DMS53 (cell line): ENCODE measurements at regions not wholly inside any gene's neighbourhood (a gene's known extent, or its start where the extent isn't known, plus 50 kb on each side); places are given as distances from the start of the nearest gene placed in this dataset.
"Not testable (repeated sequence)": the region's sequence is repeated elsewhere in the genome, so short reads cannot be mapped to it uniquely, and the experiment has no call there.

Source experiments
- DNase-seq: peaks from one replicate; lab custom pipeline; 2025; lab: John Stamatoyannopoulos, UW

DNA sequence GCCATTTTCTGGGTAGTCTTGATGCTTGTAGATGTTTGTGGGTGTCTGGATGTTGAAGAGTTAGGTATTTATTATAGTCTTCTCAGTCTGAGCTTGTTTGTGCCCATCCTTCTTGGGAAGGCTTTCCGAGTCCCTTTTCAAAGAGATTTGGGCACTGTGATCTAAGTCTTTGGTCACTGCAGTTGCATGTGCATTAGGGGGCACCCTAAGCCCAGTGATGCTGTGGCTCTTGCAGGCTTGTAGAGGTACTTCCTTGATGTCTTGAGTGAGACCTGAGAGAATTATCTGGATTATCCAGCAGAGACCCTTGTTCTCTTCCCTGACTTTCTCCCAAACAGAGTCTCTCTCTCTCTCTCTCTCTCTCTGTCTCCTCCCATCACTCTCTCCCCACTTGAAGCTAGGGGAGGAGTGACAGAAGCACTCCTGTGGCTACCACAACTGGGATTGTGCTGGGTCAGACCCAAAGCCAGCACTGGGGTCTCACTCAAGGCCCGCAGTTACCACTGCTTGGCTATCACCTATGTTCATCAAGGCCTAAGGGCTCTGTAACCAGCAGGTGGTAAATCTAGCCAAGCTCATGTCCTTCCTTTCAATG lies 68.5 kb downstream of the TMCO5A start:
- DNase-seq: peak; percentile 78

DNA sequence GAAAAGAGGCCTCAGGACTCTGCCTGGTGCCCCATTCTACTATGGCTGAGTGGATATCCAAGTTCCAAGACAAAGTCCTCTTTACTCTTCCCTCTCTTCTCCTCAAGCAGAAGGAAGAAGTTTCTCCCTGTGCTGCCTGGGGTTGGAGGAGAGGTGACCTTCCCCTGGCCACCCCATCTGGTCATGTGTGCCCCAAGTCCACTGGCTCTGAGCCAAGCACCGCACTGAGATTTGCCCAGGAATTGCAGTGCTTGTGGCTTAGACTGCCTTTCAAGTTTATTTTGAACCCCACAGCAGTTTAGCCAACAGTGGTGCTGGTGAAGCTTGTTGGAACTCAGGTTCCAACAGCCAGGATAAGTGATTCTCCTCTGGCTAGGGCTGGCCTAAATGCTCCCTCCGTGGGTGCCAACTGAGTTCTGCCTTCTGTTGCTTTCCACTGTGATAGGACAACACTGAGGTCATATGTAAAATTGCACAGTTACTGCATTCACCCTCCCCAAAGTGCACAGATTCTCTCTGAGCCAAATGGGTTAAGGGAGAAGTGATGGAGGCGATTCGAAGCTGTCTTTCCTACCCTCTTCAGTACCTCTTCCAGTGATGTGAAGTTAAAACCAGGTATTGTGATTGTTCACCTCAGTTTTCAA lies 69.9 kb downstream of the TMCO5A start:
- DNase-seq: no peak

GRCh38 chr15:38005953-38006808 lies 71.7 kb downstream of the TMCO5A start:
- DNase-seq: peak; percentile 7

GRCh38 chr15:38010395-38010794 lies 76.0 kb downstream of the TMCO5A start:
- DNase-seq: no peak

GRCh38 chr15:38012894-38013293 lies 78.5 kb downstream of the TMCO5A start:
- peak; percentile 2 for DNase-seq

DNA sequence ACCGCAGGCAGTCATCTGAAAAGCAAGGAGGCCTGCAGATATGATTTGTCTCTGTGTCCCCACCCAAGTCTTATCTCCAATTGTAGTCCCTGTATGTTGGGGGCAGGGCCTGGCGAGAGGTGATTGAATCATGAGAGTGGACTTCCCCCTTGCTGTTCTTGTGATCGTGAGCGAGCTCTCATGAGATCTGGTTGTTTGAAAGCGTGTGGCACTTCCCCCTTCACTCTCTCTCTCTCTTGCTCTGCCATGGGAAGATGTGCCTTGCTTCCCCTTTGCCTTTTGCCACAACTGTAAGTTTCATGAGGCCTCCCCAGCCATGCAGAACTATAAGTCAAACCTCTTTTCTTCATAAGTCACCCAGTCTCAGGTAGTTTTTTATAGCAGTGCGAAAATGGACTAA lies 83.3 kb downstream of the TMCO5A start:
- DNase-seq: no peak

DNA sequence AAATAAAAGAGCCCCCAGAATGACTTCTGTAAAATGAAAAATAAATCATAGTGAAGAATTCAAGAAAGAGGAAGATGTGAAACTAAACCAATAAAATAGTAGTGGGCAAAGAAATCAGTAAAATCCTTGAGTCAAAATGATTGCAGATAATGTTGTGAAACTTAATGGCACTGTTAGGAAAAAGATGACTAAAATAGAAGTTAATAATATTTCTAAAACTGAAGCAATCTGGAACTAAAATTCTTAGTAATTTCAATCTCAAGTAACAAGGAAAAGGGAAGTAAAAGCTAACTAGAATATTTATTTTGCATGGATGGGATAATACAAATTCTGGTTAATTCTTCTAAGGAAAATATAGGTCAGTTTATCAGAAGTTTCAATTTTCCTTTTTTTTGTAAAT lies 84.6 kb downstream of the TMCO5A start:
- DNase-seq: no peak

DNA sequence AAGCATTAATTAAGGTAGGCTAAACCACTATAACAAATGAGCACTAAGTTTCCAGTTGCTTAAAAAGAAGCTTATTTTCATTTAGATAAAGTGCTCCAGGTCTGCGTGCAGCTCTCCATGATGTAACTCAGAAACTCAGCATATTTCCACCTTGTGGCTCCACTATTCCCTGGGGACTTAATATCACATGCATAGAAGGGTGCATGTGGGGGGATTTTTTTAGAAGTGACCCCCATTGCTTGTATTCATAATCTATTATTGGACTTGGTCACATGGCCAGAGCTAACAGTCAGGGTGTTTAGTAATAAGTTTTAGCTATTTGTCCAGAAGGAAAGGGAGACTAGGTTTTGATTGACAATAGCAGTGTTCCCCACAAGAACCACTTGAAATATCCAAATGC lies 86.8 kb downstream of the TMCO5A start:
- DNase-seq: no peak

- DNase-seq: no peak
Observed at GRCh38 chr15:38024293-38025091, 90.1 kb downstream of the TMCO5A start.

DNA sequence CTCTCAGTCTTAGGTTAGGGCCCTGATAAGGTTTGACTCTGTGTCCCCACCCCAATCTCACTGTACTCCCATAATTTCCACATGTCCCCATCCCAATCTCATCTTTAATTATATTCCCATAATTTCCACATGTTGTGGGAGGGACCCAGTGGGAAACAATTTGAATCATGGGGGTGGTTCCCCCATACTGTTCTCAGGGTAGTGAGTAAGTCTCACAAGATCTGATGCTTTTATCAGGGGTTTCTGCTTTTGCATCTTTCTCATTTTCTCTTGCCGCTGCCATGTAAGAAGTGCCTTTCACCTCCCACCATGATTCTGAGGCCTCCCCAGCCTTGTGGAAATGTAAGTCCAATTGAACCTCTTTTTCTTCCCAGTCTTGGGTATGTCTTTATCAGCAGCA lies 91.2 kb downstream of the TMCO5A start:
- not testable (repeated sequence) for DNase-seq

GRCh38 chr15:38028869-38029268 lies 94.4 kb downstream of the TMCO5A start:
- DNase-seq: no peak

DNA sequence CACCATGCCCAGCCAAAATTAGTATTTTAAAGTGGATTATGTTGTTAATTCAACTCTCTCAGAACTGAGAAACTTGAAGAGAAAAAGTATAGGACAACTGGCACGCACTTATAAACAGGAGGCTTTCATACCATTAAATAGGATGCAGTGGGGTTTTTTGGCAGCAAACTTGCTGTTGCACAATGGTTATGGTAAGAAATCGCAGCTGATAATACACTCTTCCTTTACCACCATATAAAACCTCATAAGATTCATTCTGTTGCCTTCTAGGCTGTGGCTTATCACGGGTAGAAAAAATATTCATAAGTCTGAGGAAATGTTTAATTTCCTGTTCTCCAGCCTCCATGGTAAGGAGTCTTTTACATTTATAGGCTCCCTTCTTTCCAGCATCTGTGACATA lies 95.3 kb downstream of the TMCO5A start:
- no peak for DNase-seq

DNA sequence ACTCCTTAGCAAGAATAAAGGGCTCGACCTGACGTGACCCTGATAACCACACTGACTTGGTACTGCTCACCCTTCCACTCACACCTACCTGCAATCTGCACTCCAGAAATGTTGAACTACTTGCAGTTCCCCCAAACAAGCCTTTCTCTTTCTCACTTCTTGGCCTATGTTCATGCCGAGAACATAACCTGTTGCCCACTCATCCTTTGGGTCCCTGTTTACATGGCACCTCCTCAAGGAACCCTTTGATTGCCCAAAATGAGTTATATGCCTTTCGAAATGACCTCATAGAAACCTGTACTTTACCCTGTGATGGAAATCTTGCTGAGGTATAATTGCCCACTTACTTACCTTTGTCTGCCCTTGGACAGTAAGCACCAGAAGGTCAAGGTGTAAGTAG lies 96.2 kb downstream of the TMCO5A start:
- no peak for DNase-seq

- no peak for DNase-seq
Observed at GRCh38 chr15:38035701-38036100, 101.3 kb downstream of the TMCO5A start.

DNA sequence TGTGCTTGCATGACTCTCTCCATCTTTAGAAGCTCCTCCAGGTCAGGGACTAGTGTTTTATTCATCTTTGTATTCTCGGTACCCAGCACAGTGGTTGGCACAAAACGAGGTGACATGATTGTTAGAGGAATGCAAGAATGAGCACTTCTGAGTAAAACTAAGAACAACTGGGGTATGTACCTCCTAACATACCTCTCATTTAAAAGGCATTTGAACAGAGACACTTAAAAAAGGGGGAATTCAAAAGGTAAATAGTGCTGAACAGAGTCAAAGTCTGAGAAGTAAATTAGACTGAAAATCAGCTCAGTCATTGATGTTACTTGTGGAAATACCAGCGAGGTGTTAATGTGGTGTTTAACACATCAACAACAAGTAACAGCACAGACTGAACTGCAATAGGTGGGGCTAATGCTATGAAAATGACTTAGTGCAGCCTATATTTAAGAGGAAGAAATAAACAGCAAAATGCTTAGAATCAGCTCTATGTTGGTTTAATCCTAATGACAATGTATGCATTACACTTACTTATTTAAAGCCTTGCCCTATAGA lies 102.4 kb downstream of the TMCO5A start:
- no peak for DNase-seq

- DNase-seq: no peak
Observed at GRCh38 chr15:38038659-38039442, 104.4 kb downstream of the TMCO5A start.

- no peak for DNase-seq
Observed at GRCh38 chr15:38040615-38041014, 106.2 kb downstream of the TMCO5A start.

- DNase-seq: no peak
Observed at GRCh38 chr15:38041576-38041975, 107.1 kb downstream of the TMCO5A start.

GRCh38 chr15:38042211-38042610 lies 107.8 kb downstream of the TMCO5A start:
- DNase-seq: no peak

DNA sequence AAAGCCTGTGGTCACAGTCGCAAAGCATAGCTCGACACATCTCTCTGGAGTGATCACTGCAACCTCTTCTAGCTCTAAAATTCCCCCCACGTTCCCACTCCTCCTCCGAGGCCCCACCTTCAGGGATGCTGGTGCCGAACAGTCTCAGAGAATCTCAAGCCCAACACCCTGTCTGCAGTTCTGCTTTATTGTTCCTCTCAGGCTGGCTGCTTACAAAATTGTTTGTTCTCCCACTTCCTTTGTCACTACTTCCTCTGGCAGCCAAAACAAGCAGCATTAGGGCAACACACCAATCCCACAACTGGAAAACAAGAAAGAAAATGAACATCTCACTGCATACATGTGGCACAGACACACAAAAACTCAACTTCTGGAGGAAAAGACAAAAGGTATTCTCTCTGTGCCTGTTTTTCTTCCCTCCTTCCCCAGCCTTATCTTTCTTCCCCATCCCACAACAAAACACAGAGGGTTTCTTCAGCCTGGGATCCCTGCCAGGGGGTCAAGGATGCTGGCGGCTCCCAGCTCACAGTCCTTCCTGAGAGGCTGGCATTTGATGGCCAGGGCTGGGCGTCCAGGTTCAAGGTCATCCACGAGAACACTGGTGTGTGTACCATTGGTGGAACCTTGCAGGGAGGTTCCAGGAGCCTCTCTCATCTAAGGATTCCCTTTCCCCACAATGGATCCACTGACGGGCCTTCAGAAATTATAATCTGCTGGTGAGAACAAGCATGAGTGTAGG lies 108.4 kb downstream of the TMCO5A start:
- DNase-seq: peak; percentile 2
